Panc1 (cell line): ENCODE measurements at regions not wholly inside any gene's neighbourhood (a gene's known extent, or its start where the extent isn't known, plus 50 kb on each side); places are given as distances from the start of the nearest gene placed in this dataset.

Experiments
- ATAC-seq: fragments of 200-7000 bp; cut with Tn5 transposase; 2 replicates; pipeline ENCODE4 v1.9.1; 2020; ENCODE audit warnings: mild to moderate bottlenecking, moderate library complexity
- BruUV-seq: library from RNA; stranded (reverse); fragments of 400-500 nt; replicated peaks from 2 replicates; lab custom pipeline; 2021; lab: Mats Ljungman, UMichigan
- CTCF ChIA-PET: fragments of 300-600 bp; sonication (Branson Sonifier 250); formaldehyde crosslinking; loops from one replicate; lab custom pipeline; 2022; ENCODE audit warnings: antibody characterized with exemption; lab: Charles Lee
- POLR2A ChIA-PET: fragments of 300-600 bp; sonication (Branson Sonifier 250); formaldehyde crosslinking; loops from one replicate; lab custom pipeline; 2022; ENCODE audit warnings: antibody characterized with exemption; lab: Charles Lee
- DNase-seq: peaks from one replicate; pipeline ENCODE4 v3.0.0-alpha.2; 2010; ENCODE audit warnings: low read depth, low spot score
- H3K27ac ChIP-seq: 2 replicates; pipeline ENCODE4 v1.5.1; 2011; ENCODE audit warnings: mild to moderate bottlenecking, low read length, inconsistent platforms
- H3K27me3 ChIP-seq: fragments of 200-500 bp; sonication (Bioruptor generic); 2 replicates; pipeline ENCODE4 v1.6.0; 2014; ENCODE audit warnings: low read length, inconsistent platforms; ENCODE audit not compliant: control insufficient read depth, insufficient read depth
- H3K36me3 ChIP-seq: fragments of 200-500 bp; sonication (Bioruptor generic); 2 replicates; pipeline ENCODE4 v1.5.1; 2014; ENCODE audit warnings: inconsistent platforms, mild to moderate bottlenecking, low read length, moderate library complexity; ENCODE audit not compliant: control insufficient read depth, insufficient read depth
- H3K4me1 ChIP-seq: 2 replicates; pipeline ENCODE4 v1.5.1; 2011; ENCODE audit warnings: inconsistent platforms, mild to moderate bottlenecking, low read length, moderate library complexity; ENCODE audit not compliant: control insufficient read depth, insufficient read depth
- H3K4me3 ChIP-seq, 2 experiments: 2 replicates each; pipeline ENCODE4 v1.5.1; 2011 to 2012; ENCODE audit warnings: low read depth in 2 of 2, low read length in 2 of 2, mild to moderate bottlenecking in 2 of 2, inconsistent platforms in 1 of 2, moderate library complexity in 1 of 2
- H3K9me3 ChIP-seq: fragments of 200-500 bp; sonication (Bioruptor generic); 2 replicates; pipeline ENCODE4 v1.5.1; 2014; ENCODE audit warnings: low read depth, mild to moderate bottlenecking, inconsistent platforms, low read length, moderate library complexity; ENCODE audit not compliant: control insufficient read depth, insufficient read depth
- POLR2AphosphoS5 ChIP-seq: IDR thresholded peaks from 2 replicates; pipeline ENCODE4 v1.6.1; 2012; ENCODE audit warnings: mild to moderate bottlenecking, low read depth, low read length, moderate library complexity
- SIN3A ChIP-seq: IDR thresholded peaks from 2 replicates; pipeline ENCODE4 v1.6.1; 2012; ENCODE audit warnings: low read depth, mild to moderate bottlenecking, low read length, moderate library complexity, borderline replicate concordance; ENCODE audit not compliant: insufficient read depth
- TCF7L2 ChIP-seq: IDR thresholded peaks from 2 replicates; pipeline ENCODE4 v1.6.1; 2011; ENCODE audit warnings: mild to moderate bottlenecking, low read depth, low read length, inconsistent platforms
- in situ Hi-C: cut with HindIII; loops from 2 replicates; pipeline ENCODE4 v1.10.0; 2016; ENCODE audit warnings: low sequenced_read_pairs, low pct_unique_long_range_greater_than_20kb
- intact Hi-C: fragments of 100-400 bp; cut with micrococcal nuclease; formaldehyde crosslinking; loops from one replicate; pipeline ENCODE4 v1.10.0; 2022; ENCODE audit not compliant: unreplicated experiment
- TF ChIP-seq, protein P1 (sequence below), 2 experiments: IDR thresholded peaks; 2 replicates each; pipeline ENCODE4 v1.6.1; 2011 to 2012; ENCODE audit warnings: low read depth in 2 of 2, control low read depth in 1 of 2, low read length in 1 of 2, mild to moderate bottlenecking in 1 of 2, moderate library complexity in 1 of 2; ENCODE audit not compliant: insufficient read depth in 1 of 2
- TF ChIP-seq, protein P2 (sequence below): fragments of 450-650 bp; IDR thresholded peaks from 2 replicates; pipeline ENCODE4 v1.5.1; 2017; ENCODE audit warnings: mild to moderate bottlenecking

DNA sequence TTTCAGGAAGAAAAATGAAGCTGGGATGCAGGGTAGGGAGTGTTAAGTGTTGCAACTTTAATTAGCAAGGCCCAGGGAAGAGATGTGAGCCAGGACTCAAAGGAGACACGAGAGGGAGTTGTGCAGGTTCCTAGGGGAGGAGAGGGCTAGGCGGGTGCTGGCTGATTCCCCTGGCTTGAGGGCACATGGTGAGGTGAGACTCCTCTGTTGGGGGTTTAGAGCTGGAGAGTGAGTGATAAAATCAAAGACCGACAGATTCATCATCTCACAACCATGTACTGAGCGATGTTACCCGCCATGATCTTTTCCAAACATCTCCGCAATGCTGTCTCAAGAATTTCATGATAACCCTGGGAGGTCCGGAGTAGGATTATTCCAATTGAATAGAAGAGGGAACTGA is 161.8 kb upstream of the CSF3R start:
- ChIA-PET CTCF (no interaction called here), POLR2A (no interaction called here)
- Histone ChIP-seq H3K27ac (no peak overlapping the region), H3K4me1 (no peaks in the 10 kb centered on the region), H3K36me3 (no peaks in the 10 kb centered on the region), H3K9me3 (no peaks in the 10 kb centered on the region), H3K4me3 (no peak overlapping the region), H3K27me3 (peaks cover under 1% of the 10 kb centered on the region; the same call in 1 of the 2 replicates)
- TF ChIP-seq TCF7L2 (no peak), SIN3A (no peak), POLR2AphosphoS5 (no peak)
- TF ChIP-seq, protein P1, sequence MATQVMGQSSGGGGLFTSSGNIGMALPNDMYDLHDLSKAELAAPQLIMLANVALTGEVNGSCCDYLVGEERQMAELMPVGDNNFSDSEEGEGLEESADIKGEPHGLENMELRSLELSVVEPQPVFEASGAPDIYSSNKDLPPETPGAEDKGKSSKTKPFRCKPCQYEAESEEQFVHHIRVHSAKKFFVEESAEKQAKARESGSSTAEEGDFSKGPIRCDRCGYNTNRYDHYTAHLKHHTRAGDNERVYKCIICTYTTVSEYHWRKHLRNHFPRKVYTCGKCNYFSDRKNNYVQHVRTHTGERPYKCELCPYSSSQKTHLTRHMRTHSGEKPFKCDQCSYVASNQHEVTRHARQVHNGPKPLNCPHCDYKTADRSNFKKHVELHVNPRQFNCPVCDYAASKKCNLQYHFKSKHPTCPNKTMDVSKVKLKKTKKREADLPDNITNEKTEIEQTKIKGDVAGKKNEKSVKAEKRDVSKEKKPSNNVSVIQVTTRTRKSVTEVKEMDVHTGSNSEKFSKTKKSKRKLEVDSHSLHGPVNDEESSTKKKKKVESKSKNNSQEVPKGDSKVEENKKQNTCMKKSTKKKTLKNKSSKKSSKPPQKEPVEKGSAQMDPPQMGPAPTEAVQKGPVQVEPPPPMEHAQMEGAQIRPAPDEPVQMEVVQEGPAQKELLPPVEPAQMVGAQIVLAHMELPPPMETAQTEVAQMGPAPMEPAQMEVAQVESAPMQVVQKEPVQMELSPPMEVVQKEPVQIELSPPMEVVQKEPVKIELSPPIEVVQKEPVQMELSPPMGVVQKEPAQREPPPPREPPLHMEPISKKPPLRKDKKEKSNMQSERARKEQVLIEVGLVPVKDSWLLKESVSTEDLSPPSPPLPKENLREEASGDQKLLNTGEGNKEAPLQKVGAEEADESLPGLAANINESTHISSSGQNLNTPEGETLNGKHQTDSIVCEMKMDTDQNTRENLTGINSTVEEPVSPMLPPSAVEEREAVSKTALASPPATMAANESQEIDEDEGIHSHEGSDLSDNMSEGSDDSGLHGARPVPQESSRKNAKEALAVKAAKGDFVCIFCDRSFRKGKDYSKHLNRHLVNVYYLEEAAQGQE (IDR thresholded peaks at IDR 0.05; ENCODE audit: insufficient read depth in 1 of 2, low read depth in 2 of 2, low read length in 1 of 2) = no peak
- TF ChIP-seq, protein P2, sequence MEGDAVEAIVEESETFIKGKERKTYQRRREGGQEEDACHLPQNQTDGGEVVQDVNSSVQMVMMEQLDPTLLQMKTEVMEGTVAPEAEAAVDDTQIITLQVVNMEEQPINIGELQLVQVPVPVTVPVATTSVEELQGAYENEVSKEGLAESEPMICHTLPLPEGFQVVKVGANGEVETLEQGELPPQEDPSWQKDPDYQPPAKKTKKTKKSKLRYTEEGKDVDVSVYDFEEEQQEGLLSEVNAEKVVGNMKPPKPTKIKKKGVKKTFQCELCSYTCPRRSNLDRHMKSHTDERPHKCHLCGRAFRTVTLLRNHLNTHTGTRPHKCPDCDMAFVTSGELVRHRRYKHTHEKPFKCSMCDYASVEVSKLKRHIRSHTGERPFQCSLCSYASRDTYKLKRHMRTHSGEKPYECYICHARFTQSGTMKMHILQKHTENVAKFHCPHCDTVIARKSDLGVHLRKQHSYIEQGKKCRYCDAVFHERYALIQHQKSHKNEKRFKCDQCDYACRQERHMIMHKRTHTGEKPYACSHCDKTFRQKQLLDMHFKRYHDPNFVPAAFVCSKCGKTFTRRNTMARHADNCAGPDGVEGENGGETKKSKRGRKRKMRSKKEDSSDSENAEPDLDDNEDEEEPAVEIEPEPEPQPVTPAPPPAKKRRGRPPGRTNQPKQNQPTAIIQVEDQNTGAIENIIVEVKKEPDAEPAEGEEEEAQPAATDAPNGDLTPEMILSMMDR = no peak
- in situ Hi-C loops = no loop called here
- ATAC-seq (no peak), DNase-seq (no peak)
- intact Hi-C loops = no loop called here
- no TSS peak for BruUV-seq

DNA sequence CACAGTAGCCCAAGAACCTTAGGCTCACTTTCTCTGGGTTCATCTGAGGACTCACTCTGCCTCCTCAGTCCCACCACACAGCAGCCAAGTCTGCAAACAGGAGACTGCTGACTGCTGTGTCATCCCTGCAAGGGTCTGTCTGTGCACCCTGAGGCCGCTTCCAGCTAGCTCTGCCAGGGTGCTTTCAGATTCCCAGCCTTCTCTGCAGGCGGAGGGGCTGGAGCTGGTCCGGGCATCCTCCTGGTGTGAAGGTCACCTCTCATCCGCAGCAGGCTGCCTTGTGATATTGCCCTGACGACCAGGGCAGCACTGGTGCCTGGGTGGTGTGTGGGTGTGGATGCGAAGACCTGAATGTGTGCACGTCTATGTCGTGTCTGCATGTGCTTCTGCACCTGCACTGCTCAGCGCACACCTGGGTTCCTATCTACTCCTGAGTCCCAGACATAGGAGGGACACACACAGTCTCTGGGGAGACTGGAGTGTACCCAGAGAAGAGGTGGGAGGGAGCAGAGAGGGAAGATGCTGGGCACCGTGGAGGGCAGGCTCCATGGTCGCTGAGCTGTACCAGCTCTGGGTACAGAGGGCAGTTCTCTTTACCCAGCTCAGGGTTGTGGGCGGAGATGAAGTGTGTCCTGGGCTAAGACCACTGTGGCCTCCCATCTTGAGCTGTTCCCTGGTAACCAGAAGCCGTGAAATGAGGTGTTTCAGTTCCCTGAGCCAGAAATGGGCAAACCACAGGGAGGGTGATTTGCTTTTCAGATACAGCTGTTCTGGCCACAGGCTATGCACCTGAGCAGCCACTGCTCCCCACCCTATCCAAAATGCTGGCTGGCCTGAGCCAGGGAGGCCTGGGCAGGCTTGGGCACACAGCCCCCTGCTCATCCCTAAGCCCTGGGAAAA is 160.9 kb upstream of the CSF3R start:
- POLR2A ChIA-PET = no interaction called here
- intact Hi-C loops = no loop called here
- in situ Hi-C loops = no loop called here
- CTCF ChIA-PET = no interaction called here
- no peak overlapping the region for H3K4me3 ChIP-seq
- H3K4me1 ChIP-seq = no peaks in the 10 kb centered on the region
- H3K36me3 ChIP-seq = no peaks in the 10 kb centered on the region
- no peak overlapping the region for H3K27ac ChIP-seq
- TF ChIP-seq, protein P1 (IDR thresholded peaks at IDR 0.05; ENCODE audit: insufficient read depth in 1 of 2, low read depth in 2 of 2, low read length in 1 of 2) = no peak
- no peak for TF ChIP-seq POLR2AphosphoS5
- ATAC-seq = 0 out of 2 replicates have a peak, but pooled peaks have one; percentile 24
- H3K9me3 ChIP-seq = no peaks in the 10 kb centered on the region
- DNase-seq = no peak
- H3K27me3 ChIP-seq = no peaks in the 10 kb centered on the region; the same call in 1 of the 2 replicates
- BruUV-seq = no TSS peak
